Fibroblast of skin of back (primary cell): ENCODE measurements at regions not wholly inside any gene's neighbourhood (a gene's known extent, or its start where the extent isn't known, plus 50 kb on each side); places are given as distances from the start of the nearest gene placed in this dataset.
A peak's percentile ranks its signal among the peaks of the same experiment; 100 is the strongest.
"Not testable (repeated sequence)": the region's sequence is repeated elsewhere in the genome, so short reads cannot be mapped to it uniquely, and the experiment has no call there.

ENCODE experiments used
- DNase-seq: peaks from one replicate; pipeline ENCODE4 v3.0.0-alpha.2; 2013

GRCh38 chr4:131729716-131730398 lies 1419.2 kb upstream of the PCDH10 start:
- DNase-seq, result not testable (repeated sequence)

- not testable (repeated sequence) for DNase-seq
Measured at GRCh38 chr4:131730574-131730973, 1418.5 kb upstream of the PCDH10 start.

- DNase-seq, result not testable (repeated sequence)
Measured at GRCh38 chr4:131732034-131732630, 1417.0 kb upstream of the PCDH10 start.

- DNase-seq, result not testable (repeated sequence)
Measured at GRCh38 chr4:131734321-131734720, 1414.8 kb upstream of the PCDH10 start.

- DNase-seq, result not testable (repeated sequence)
Measured at GRCh38 chr4:131734851-131735385, 1414.2 kb upstream of the PCDH10 start.

GRCh38 chr4:131738991-131739390 lies 1410.1 kb upstream of the PCDH10 start:
- not testable (repeated sequence) for DNase-seq

- DNase-seq, result not testable (repeated sequence)
Measured at GRCh38 chr4:131741836-131742235, 1407.3 kb upstream of the PCDH10 start.

- not testable (repeated sequence) for DNase-seq
Measured at GRCh38 chr4:131742536-131743205, 1406.4 kb upstream of the PCDH10 start.

- not testable (repeated sequence) for DNase-seq
Measured at GRCh38 chr4:131743348-131743747, 1405.7 kb upstream of the PCDH10 start.

- DNase-seq, result not testable (repeated sequence)
Measured at GRCh38 chr4:131747203-131747602, 1401.9 kb upstream of the PCDH10 start.

- DNase-seq, result not testable (repeated sequence)
Measured at GRCh38 chr4:131749224-131749623, 1399.9 kb upstream of the PCDH10 start.

- not testable (repeated sequence) for DNase-seq
Measured at GRCh38 chr4:131750006-131750405, 1399.1 kb upstream of the PCDH10 start.

- not testable (repeated sequence) for DNase-seq
Measured at GRCh38 chr4:131750469-131750868, 1398.6 kb upstream of the PCDH10 start.

- not testable (repeated sequence) for DNase-seq
Measured at GRCh38 chr4:131762234-131762633, 1386.9 kb upstream of the PCDH10 start.

- no peak for DNase-seq
Measured at GRCh38 chr4:131764730-131765129, 1384.4 kb upstream of the PCDH10 start.

- DNase-seq, result peak; percentile 93
Measured at GRCh38 chr4:131774382-131774781, 1374.7 kb upstream of the PCDH10 start.

GRCh38 chr4:131810565-131810964 lies 1338.5 kb upstream of the PCDH10 start:
- not testable (repeated sequence) for DNase-seq
